COR-L47 (cell line): ENCODE measurements at regions not wholly inside any gene's neighbourhood (a gene's known extent, or its start where the extent isn't known, plus 50 kb on each side); places are given as distances from the start of the nearest gene placed in this dataset.

Experiments
- DNase-seq: peaks from one replicate; lab custom pipeline; 2025; lab: John Stamatoyannopoulos, UW

DNA sequence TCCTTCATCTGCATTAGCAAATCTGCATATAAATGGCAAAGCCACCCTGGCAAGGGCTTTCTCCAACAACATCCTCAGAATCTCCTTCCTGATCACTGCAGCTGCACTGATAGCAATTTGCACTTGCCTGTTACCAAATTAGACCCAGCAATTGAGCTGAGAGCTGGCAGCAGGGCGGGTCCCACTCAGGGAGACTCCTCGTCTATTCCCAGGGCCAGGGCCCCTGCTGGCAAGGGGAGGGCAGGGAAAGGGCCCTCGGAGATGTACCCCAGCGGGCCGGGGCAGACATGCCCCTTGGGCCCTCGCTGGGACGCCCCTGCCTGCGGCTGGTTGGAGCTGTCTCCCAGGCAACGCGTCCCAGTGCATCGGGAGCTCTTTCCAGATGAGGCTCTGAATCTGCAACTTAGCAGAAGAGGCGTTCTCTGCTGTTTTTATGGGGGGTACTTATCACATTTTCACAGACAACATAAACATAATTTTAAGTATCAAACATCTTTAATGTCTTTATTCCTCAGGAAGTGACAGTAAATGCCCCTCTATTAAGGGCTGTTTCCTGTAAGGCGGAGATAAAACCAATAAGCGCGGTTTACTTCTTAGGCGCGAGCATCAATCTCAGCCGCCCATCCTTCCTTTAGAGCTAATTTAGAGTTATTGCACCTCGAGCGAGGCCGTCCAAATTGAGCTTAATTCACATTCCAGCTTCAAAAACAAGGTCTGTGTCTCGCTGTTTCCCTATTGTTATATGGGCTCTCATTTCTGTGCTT is 249.0 kb upstream of the PPP2R2D start:
- DNase-seq, result no peak

DNA sequence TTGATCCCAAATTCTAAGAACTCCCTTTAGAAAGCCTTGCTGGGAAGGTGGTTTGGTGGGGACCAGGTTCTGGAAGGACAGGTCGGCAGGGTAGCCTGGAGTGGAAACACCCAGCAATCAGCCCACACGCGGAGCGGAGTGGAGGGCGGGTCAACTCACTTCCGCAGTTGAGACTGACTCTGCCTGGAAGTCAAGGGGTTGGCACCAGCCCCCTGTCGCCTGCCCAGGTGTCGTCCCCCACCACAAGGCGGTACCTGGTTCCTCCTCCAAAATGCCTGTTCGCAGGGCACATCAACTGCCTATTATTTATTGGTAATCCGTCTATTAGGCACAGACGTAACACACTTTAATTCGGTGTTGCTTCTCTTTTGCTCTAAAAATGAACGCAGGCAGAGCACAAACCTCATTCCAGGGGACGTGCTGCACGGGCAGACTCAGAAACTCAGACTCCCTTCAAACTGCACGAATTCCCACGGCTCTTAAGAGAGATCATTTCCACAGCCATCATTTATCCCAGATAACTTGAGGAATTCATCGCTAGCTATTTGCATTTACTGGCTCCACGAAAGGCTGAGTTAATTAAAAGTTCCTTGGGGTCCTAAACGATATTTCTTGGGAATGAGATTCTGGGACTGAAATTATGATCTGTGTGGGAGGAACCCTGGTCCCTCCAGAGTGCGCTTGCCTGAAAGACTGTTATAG is 248.2 kb upstream of the PPP2R2D start:
- no peak for DNase-seq

DNA sequence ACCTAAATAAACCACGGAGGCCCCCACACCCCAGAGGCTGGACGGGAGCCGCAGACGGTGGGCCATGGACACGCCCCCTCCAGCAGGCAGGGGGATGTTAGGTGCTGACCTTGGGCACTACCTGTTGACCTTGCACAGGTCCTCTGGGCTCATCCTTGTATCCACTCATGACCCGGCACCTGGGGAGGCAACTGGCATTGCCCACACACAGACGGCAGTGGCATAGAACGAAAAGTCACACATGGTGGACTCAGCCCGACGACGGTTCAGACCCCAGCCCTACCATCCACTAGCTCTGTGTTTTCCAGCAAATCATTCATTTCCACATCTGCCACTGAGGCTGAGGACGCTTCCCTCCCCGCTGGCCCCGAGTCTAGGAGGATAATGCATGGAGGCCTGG is 247.7 kb upstream of the PPP2R2D start:
- no peak for DNase-seq

DNA sequence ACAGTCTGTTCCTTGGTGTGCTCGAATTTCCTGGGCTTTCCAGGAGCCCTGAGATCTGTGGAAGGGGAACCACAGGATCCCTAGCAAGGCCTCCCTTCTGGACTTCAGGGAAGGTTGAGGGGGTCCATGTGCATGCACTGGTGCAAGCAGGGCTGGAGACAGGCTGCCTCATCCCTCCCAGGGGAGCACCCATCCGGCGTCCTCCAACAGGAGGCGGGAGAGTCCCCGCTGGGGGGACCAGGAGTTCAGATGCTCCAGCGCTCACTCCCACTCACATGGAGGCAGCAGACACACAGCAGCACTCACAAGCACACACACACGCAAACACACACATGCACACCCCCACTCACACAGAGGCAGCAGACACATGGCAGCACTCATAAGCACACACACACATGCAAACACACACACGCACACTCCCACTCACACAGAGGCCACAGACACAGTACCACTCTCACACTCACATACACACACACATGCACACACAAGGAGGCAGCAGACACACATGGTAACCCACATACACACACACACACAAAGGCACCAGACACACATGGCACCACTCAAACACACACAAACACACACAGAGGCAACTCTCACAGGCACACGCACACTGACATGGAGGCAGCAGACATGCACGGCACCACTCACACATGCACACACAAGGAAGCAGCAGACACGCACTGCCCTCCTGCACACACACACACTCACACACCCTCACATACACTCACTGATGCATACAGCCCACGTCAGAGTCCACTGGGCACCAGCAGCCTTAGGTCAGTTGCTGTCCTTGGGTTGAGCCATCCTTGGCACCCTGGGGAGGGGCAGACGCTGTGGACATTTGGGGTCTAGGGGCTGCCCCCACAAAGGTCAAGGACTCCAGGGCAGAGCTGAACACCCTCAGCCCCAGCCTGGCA is 247.0 kb upstream of the PPP2R2D start:
- no peak for DNase-seq

DNA sequence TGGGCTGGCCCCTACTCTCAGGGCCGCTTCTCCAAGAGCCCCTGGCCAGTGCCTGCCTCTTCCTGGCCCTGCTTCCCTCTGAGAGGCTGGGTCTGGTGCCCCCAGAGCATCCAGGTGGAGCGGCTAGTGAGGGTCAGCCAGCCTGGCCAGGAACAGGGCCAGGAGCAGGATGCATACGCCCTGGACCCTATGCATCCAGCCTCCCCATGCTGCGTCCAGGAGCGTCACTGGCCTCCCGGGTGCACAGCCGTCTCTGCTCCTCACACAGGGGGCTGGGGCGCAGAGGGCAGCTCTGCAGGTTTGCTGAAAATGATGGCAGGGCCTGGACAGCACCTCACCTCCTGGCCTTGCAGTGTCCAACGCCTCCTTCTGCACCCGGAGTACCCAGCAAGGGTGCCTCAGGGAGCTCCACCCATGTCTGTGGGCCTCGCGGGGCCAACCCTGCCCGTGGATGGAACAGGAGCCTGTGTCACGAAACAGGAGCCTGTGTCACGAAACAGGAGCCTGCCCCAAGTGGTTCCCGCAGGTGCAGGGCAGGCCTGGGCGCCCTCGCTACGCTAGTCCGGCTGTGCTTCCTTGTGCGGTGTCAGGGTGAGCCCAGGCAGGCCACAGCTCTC is 246.2 kb upstream of the PPP2R2D start:
- no peak for DNase-seq

DNA sequence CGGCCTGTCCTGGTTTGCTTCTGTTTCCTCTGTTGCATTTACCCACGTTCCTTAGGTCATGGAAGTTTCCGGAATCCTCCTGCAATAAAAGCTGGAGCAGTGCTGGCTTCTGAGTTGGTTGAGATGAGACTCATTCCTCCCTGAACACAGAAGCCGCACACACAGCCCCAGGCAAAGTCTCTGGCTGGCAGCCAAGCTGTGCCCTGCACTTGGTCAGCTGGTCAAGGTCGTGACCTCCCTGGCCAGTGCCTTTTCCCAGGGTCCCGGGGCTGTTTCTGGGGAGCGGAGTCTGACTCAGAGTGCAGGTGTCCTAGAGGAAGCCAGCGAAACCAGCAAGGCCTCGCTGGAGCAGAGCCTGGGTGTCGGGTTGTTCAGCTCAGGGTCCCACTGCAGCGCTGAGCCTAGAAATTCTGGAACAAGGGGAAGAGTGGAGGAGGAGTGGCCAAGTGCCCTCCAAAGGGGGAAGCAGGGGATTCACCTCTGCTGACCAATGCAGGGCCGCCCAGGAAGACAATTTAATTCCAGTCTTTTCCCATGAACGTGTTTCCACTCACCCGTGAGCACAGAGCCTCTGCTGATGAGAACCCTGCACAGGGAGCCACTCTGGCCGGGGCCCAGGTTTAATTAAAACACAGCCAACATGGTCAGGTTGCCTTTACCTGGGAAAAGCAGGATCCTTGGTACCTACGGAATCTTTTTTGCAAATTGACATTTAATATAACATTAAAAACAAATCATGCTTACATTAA is 245.5 kb upstream of the PPP2R2D start:
- no peak for DNase-seq

DNA sequence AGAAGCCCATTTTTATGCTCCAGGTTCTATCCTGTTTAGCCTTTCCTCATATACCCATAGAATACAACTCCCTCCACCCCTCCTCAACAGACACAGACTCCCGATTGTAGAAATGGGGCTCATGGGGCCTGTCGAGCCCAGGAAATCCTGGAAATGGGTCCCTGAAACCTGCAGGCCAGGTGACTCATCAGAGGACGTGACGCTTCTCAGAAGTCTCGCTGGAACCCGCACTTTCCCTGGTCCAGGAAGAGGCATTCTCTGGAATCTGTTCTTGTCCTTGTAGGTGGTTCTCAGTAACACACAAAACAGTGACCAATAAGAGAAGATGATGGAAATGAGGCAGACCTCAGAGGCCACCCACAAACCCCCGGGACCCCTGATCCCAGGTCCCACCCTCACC is 244.8 kb upstream of the PPP2R2D start:
- DNase-seq, result no peak

DNA sequence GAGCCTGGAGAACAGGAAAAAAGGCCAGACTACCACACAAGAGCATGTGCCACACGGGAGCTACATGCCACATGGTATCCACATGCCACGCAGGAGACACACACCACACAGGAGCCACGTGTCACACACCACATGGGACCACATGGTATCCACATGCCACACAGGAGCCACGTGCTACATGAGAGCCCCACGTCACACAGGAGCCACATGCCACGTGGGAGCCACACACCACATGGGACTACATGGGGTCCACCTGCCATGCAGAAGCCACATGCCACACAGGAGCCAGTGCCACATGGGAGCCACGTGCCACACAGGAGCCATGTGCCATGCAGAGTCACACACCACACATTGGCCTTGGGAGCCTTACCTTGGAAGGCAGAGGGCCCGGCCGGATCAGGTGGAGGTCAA is 244.4 kb upstream of the PPP2R2D start:
- DNase-seq, result no peak

DNA sequence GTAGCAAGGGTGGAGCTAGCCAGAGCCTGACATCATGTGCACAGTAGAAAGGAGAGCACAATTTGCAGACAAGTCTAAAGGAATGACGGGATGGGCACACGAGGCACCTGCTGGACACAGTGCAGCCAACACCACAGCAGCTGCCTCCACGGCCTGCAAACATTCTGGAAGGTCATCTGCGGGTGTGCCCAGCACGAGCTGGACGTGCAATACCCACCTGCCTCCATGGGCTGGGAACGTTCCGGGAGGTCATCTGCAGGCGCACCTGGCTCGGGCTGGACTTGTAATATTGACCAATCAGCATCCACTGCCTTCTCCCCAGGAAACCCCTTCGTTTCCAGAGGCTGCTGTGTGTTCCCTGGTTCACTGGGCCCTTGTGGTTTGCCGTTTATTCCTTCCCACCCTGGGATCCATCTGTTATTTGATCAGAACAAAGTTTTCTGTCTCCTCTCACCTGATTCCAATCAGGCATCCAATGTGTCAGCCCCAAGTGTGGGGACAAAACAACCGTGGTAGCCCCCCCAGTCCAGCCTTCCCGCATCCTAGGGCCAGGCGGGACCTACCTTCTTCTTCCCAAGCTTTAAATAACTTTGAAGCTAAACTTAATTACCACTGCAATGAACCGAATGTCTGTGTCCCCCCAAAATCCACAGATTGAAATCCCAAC is 243.4 kb upstream of the PPP2R2D start:
- no peak for DNase-seq

DNA sequence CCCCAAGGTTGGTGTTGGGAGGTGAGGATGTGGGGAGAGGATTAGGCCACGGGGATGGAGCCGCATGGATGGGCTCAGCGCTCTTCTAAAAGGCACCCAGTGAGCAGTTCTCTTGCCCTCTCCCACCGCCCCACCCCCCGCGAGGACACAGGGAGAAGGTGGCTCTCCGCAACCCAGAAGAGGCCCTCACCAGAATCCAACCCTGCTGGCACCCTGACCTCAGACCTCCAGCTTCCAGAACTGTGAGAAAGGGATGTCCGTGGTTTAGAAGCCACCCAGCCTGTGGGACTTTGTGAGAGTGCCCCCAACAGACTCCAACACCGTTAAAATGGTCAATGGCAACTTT is 242.8 kb upstream of the PPP2R2D start:
- DNase-seq, result no peak

DNA sequence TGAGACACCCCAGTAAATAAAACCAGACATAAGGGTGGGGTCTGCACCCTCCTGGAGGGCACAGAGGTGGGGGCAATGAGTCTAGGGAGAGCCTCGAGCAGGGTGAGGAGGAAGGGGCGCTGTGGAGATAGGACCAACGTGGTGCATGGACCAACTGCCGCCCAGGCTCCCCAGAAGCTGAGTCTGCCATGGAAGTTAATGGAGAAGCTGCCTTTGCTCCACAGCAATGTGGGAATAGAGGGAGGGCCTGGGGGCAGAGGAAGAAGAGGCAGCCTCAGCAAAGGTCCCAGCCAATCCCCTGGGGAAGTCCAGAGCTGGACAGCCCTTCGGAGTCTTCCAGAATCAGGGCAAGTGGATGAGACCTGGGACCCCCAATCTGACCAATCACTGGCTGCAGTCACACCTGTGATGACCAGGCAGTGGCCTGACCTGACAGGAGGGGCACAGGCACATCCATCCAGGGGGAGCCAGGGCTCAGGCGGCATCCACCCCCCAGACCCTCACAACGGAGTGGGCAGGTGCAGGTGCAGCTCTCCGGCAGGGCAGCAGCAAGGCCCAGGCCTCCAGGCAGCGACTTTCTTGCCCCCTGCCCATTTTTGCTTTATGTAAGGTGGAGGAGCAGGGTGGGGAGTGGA is 242.2 kb upstream of the PPP2R2D start:
- no peak for DNase-seq

DNA sequence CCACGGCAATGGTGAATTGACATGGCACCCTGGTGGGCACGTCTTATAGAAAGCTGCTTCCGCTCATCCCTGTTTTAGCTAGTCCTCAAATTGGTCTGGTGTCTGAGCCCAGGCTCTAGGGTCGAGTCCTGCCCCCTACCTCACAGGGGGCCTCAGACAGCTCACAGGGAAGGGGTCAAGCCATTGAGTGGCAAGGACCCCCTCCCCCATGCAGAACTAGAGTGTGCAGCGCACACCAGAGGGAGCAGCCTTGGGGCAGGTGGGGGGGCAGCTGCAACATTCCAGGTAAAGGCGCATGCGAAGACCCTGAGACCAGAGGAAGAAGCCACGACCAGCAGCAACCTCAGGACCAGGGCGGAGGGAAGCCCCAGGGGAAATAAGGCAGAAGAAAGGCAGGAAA is 240.4 kb upstream of the PPP2R2D start:
- DNase-seq, result no peak

DNA sequence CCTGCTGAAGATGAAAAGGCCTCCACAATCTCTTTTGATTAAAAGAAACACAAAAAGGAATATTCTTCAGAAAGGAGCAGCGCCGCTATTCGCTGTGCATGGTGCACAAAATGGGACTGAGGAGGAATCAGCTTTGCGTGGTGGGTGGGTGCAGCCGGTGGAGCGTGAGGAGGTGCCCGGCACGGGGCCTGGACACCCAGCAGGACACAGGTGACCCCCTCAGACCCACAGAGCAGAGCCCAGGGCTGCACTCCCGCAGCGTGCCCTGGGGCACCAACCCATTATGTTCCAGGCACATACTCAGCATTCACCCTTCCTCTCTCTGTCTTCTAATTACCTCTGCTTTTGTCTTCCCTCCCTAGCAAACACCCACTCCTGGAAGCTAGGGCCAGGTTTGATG is 238.0 kb upstream of the PPP2R2D start:
- no peak for DNase-seq

DNA sequence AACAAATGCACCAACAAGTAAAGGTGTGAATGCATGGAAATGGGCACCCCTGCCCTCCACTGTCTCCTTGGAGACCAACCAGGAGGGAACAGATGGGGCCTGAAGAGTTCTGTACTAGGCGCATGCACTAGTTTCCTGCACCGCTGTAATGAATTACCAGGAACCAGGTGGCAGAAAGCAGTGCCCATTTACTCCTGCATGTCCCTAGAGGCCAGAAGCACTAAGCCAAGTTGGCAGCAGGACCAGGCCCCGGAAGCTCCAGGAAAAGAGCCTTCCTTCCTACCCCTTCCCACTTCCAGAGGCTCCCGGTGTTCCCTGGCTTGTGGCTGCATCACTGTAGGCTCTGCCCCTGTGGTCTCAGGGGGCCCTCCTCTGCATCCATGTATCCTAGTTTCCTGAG is 237.5 kb upstream of the PPP2R2D start:
- DNase-seq, result no peak

DNA sequence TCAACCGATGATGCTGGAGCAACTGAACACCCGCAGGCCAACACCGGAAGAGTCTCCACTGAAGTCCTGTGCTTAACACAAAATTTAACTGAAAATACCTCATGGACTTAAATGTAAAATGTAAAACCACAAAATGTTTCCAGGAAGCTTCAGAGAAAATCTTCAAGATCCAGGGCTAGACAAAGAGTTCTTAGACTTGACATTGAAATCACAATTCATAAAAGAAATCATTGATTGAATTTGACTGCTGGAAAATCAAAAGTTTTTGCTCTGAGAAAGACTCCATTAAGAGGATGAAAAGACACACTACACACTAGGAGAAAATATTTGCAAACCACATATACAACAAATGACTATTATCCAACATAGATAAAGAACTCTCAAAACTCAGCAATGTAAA is 234.7 kb upstream of the PPP2R2D start:
- DNase-seq, result no peak

DNA sequence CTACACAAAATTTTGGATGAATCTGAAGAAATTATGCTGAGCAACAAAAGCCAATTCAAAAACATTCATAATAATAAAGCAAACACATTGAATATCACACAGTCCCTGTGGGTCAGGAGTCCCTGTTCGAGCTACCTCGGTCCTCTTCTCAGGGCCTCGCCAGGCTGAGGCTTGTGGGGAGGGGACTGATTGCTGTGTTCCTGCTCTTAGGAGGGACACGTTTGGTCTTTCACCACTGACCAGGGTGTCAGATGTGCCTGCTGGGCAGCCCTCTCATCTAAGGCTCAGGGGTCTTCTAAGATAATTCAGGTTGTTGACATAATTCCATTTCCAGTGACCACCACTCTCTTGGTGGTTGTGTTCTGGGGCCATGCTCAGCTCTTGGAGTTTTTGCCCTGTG is 233.8 kb upstream of the PPP2R2D start:
- DNase-seq, result no peak

DNA sequence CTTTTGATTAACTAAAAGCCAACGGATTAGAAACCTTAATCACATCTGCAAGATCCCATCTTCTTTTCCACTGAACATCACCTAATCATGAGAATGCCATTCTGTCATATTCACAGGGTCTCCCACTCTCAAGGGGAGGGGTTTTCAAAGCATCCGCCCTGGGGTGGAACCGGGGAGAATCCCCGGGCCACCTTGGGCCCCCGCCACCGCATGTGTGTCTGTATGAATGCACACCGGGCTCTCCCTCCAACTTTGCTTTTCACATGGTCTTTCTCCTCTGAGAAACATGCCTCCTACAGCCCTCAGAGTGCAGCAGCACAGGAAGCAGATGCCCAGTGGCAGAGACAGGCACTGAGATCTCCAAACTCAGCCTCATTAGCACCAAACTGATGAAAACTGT is 233.2 kb upstream of the PPP2R2D start:
- DNase-seq, result no peak

DNA sequence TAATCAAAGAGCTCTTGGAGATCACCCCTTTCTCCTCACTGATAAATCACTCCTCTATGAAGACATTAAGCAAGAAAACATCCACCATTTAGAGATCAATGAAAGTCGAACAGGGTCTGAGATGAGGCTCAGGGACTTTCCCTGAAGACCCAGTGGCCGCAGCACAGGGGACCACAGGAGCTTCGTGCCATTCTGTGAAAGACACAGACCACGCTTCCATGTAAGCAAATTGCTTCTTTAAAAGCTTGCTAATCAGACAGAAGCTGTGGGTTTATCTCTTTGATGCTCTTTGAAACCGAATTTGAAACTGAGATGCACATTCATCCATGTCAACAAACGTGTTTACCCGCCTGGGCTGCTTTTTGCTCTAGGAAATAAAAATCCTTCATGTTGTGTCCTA is 231.9 kb upstream of the PPP2R2D start:
- no peak for DNase-seq

DNA sequence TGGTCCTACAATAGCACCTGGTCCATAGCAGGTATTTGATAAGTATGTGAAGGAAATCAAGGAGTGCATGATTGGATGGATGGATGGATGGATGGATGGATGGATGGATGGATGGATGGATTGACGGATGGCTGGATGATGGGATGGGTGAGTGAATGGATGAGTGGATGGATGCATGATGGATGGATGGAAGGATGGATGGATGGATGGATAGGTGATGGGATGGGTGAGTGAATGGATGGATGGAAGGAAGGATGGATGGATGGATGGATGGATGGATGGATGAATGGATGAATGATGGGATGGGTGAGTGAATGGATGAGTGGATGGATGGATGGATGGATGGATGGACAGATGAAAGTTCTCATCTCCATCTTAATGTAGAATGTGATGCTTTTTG is 231.0 kb upstream of the PPP2R2D start:
- DNase-seq, result no peak

DNA sequence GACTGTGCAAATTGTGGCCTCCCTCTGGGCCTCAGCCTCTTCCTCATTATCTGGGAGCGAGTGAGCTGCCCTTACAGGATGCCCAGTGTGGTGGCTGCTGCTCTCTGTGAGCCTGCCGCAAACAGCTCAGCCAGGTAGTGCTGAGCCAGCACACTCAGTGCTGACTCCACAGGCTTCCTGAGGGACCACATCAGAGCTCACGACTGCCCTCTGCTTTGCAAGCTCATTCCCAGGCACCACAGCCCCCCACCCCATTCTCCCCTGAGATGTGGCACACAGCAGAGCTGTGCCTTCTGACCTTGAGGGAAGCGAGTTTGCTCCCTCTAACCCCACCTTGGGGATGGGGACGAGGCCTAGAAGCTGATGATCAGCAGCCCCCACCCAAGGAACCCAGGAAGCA is 230.5 kb upstream of the PPP2R2D start:
- no peak for DNase-seq

DNA sequence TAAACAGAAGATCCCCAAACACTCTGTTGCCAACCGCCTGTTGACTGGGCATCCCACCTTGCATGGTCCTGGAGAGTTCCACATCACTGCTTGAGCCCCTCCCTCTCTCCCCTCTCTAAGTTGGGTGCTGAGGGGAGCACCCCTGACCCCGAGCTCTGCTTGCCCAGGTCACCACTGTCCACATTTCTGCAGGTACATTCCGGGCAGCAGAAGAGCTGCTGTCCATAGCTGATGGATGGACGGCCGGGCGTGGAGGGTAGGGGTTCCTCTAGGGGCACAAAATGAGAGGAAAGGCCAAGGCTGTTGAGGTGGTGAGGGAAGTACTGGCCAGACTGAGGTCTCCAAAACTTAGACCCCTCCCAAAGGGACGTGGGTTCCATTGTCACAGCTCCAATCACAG is 227.4 kb upstream of the PPP2R2D start:
- no peak for DNase-seq
